Coronary artery (tissue), 2 donors: ENCODE measurements at regions not wholly inside any gene's neighbourhood (a gene's known extent, or its start where the extent isn't known, plus 50 kb on each side); places are given as distances from the start of the nearest gene placed in this dataset.

Experiments used
- DNase-seq: peaks from one replicate; pipeline ENCODE4 v3.0.0-alpha.2; 2017; ENCODE audit warnings: low spot score
- H3K27ac ChIP-seq, 2 donors: fragments of 200-600 bp; sonication (generic); one replicate each; pipeline ENCODE4 v1.5.1; 2016 to 2019
- H3K4me3 ChIP-seq: fragments of 200-600 bp; sonication (generic); 2 replicates; pipeline ENCODE4 v1.5.1; 2016; ENCODE audit warnings: mild to moderate bottlenecking, moderate library complexity
- TF ChIP-seq, protein P1 (sequence below): fragments of 200-600 bp; sonication (generic); IDR thresholded peaks from one replicate; pipeline ENCODE4 v1.5.1; 2019; ENCODE audit warnings: antibody characterized with exemption

DNA sequence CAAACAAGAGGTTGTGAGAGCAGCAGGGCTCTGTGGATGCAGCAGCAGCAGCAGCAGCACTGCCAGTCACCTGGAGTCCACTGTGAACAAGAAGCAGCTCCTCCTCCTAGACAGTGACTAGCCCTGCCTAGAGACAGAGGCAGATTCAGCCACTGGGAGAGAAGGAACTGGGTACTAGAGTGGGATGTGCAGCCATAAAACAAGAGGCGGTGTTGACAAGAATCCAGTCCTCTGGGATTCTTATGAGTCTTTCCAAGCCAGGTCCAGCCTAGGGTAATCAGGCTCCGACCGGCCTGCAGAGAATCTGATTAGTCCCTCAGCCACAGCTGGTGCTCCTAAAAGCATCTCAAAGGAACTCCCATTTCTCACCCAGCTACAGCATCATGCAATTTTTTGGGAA, 83.9 kb upstream of the USP47 start:
- TF ChIP-seq, protein P1, sequence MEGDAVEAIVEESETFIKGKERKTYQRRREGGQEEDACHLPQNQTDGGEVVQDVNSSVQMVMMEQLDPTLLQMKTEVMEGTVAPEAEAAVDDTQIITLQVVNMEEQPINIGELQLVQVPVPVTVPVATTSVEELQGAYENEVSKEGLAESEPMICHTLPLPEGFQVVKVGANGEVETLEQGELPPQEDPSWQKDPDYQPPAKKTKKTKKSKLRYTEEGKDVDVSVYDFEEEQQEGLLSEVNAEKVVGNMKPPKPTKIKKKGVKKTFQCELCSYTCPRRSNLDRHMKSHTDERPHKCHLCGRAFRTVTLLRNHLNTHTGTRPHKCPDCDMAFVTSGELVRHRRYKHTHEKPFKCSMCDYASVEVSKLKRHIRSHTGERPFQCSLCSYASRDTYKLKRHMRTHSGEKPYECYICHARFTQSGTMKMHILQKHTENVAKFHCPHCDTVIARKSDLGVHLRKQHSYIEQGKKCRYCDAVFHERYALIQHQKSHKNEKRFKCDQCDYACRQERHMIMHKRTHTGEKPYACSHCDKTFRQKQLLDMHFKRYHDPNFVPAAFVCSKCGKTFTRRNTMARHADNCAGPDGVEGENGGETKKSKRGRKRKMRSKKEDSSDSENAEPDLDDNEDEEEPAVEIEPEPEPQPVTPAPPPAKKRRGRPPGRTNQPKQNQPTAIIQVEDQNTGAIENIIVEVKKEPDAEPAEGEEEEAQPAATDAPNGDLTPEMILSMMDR, result no peak
- DNase-seq, result no peak
- H3K4me3 ChIP-seq, result no peak overlapping the region
- H3K27ac ChIP-seq, result no peak overlapping the region

- no peak for DNase-seq
- TF ChIP-seq, protein P1, result no peak
- Histone ChIP-seq H3K4me3 (no peak overlapping the region), H3K27ac (no peak overlapping the region)
These were observed 85.1 kb upstream of the USP47 start for GRCh38 chr11:11756718-11757117.

GRCh38 chr11:11755871-11756270, 85.9 kb upstream of the USP47 start:
- no peak for DNase-seq
- Histone ChIP-seq H3K27ac (no peak overlapping the region), H3K4me3 (no peak overlapping the region)
- TF ChIP-seq, protein P1, result no peak

GRCh38 chr11:11752679-11753078, 89.1 kb upstream of the USP47 start:
- Histone ChIP-seq H3K4me3 (no peak overlapping the region), H3K27ac (no peak overlapping the region)
- no peak for DNase-seq
- TF ChIP-seq, protein P1, result no peak

DNA sequence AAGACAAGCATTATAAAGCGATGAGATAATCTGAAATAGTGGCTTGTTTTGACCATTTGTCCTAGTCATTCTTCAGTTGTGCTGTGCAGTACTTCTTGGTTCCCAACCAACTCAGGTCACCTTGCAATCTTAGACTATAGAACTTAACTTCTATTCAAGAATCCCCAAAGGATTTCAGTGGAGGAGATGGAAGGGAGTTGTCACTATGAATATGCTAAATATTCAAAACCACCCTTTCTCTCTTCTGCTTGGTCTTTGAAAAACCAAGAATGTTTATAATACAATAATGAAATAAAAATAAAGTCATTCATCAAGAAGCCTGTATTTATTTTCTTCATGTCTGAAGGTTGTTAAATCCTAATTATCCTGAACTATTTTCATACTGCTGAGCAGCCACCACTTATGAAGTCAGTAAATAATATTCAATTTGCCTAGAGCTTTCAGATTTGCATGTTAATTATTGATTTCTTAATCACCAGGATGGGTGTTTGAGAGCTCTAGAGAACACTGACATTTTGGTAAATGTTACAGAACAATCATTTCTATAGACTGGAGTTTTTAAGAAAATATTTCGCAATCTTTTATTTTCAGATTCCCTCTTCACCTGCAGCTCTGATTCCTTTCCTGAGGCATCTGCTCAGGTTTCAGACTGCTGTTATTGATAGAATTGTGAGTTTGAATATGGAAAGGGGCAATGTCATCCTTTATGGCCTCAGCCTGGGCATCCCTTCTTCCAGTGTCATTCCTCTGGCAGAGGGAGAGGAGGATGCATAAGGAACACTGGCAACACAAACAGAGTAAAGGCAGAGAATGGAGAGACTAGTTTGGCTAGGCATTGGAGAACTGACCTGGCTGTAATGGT, 91.5 kb upstream of the USP47 start:
- TF ChIP-seq, protein P1, result no peak
- no peak overlapping the region for H3K4me3 ChIP-seq
- no peak for DNase-seq
- H3K27ac ChIP-seq, result no peak overlapping the region

GRCh38 chr11:11748706-11749365, 92.9 kb upstream of the USP47 start:
- TF ChIP-seq, protein P1, result no peak
- DNase-seq, result no peak
- Histone ChIP-seq H3K4me3 (no peak overlapping the region), H3K27ac (no peak overlapping the region)

DNA sequence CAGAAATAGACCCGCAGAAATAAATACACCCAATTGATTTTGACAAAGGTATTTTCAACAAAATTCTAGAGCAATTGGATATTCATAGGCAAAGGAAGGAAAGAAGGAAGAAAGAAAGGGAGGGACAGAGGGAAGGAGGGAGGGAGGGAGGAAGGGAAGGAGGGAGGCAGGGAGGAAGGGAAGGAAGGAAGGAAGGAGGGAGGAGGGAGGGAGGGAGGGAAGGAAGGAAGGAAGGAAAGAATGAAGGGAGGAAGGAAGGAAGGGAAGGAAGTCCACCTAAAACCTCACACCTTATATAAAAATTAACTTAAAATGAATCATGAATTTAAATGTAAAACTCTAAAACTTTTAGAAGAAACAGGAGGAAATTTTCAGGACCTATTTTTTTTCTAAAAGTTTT, 94.2 kb upstream of the USP47 start:
- no peak for DNase-seq
- Histone ChIP-seq H3K4me3 (no peak overlapping the region), H3K27ac (no peak overlapping the region)
- TF ChIP-seq, protein P1, result no peak
